RWPE2 (cell line): ENCODE measurements at regions not wholly inside any gene's neighbourhood (a gene's known extent, or its start where the extent isn't known, plus 50 kb on each side); places are given as distances from the start of the nearest gene placed in this dataset.

Experiments used
- ATAC-seq: fragments of 200-7000 bp; cut with Tn5 transposase; 3 replicates; pipeline ENCODE4 v1.9.1; 2021; ENCODE audit warnings: low read depth
- DNase-seq: peaks from one replicate; pipeline ENCODE4 v3.0.0-alpha.2; 2020; ENCODE audit warnings: low spot score
- H3K27ac ChIP-seq: fragments of 450-650 bp; 2 replicates; pipeline ENCODE4 v1.5.1; 2017; ENCODE audit warnings: mild to moderate bottlenecking; ENCODE audit not compliant: poor library complexity, severe bottlenecking
- H3K27me3 ChIP-seq: fragments of 250-450 bp; sonication (Bioruptor Pico); 2 replicates; pipeline ENCODE4 v1.5.1; 2021; ENCODE audit warnings: mild to moderate bottlenecking, moderate library complexity; ENCODE audit not compliant: insufficient read depth, poor library complexity, severe bottlenecking
- H3K36me3 ChIP-seq: fragments of 250-450 bp; sonication (Bioruptor Pico); 2 replicates; pipeline ENCODE4 v1.5.1; 2020; ENCODE audit warnings: low read depth, mild to moderate bottlenecking, moderate library complexity
- H3K4me1 ChIP-seq: fragments of 250-450 bp; sonication (Bioruptor Pico); 2 replicates; pipeline ENCODE4 v1.5.1; 2021; ENCODE audit warnings: mild to moderate bottlenecking, moderate library complexity; ENCODE audit not compliant: insufficient read depth, poor library complexity, severe bottlenecking
- H3K4me3 ChIP-seq: fragments of 250-450 bp; sonication (Bioruptor Pico); 2 replicates; pipeline ENCODE4 v1.5.1; 2021; ENCODE audit warnings: mild to moderate bottlenecking, moderate library complexity; ENCODE audit not compliant: severe bottlenecking
- H3K9me3 ChIP-seq: fragments of 250-450 bp; sonication (Bioruptor Pico); 2 replicates; pipeline ENCODE4 v1.5.1; 2021; ENCODE audit warnings: mild to moderate bottlenecking, moderate library complexity; ENCODE audit not compliant: severe bottlenecking
- CTCF ChIP-seq: fragments of 450-650 bp; IDR thresholded peaks from one replicate; pipeline ENCODE4 v1.5.1; 2017; ENCODE audit warnings: mild to moderate bottlenecking, moderate library complexity; ENCODE audit not compliant: poor library complexity, severe bottlenecking

GRCh38 chr14:62599616-62600385 lies 445.5 kb downstream of the KCNH5 start:
- Histone ChIP-seq H3K27me3 (no peaks in the 10 kb centered on the region), H3K27ac (no peak overlapping the region), H3K4me1 (no peaks in the 10 kb centered on the region), H3K4me3 (no peak overlapping the region), H3K36me3 (no peaks in the 10 kb centered on the region), H3K9me3 (no peaks in the 10 kb centered on the region)
- no peak for TF ChIP-seq CTCF
- ATAC-seq (no peak), DNase-seq (no peak)

- H3K9me3 ChIP-seq: no peaks in the 10 kb centered on the region
- DNase-seq (no peak), ATAC-seq (no peak)
- H3K36me3 ChIP-seq: no peaks in the 10 kb centered on the region
- TF ChIP-seq CTCF: no peak
- H3K4me3 ChIP-seq: no peak overlapping the region
- no peaks in the 10 kb centered on the region for H3K27me3 ChIP-seq
- H3K4me1 ChIP-seq: no peaks in the 10 kb centered on the region
- H3K27ac ChIP-seq: no peak overlapping the region
Measured at GRCh38 chr14:62602712-62603111, 442.5 kb downstream of the KCNH5 start.

- H3K27ac ChIP-seq: no peak overlapping the region
- no peak for TF ChIP-seq CTCF
- no peak overlapping the region for H3K4me3 ChIP-seq
- H3K9me3 ChIP-seq: no peaks in the 10 kb centered on the region
- DNase-seq (no peak), ATAC-seq (no peak)
- no peaks in the 10 kb centered on the region for H3K4me1 ChIP-seq
- H3K27me3 ChIP-seq: no peaks in the 10 kb centered on the region
- no peaks in the 10 kb centered on the region for H3K36me3 ChIP-seq
Measured at GRCh38 chr14:62604524-62604923, 440.7 kb downstream of the KCNH5 start.

- Histone ChIP-seq H3K4me1 (peaks cover 6% of the 10 kb centered on the region), H3K36me3 (no peaks in the 10 kb centered on the region), H3K27me3 (no peaks in the 10 kb centered on the region), H3K4me3 (no peak overlapping the region), H3K9me3 (no peaks in the 10 kb centered on the region), H3K27ac (no peak overlapping the region)
- TF ChIP-seq CTCF: no peak
- DNase-seq: no peak
- no peak for ATAC-seq
Measured at GRCh38 chr14:62614122-62614521, 431.1 kb downstream of the KCNH5 start.

GRCh38 chr14:62616668-62617067 lies 428.6 kb downstream of the KCNH5 start:
- TF ChIP-seq CTCF: no peak
- peak overlapping the region; percentile 17 for H3K27ac ChIP-seq
- peaks cover 6% of the 10 kb centered on the region for H3K4me1 ChIP-seq
- no peaks in the 10 kb centered on the region for H3K36me3 ChIP-seq
- no peaks in the 10 kb centered on the region for H3K27me3 ChIP-seq
- H3K9me3 ChIP-seq: no peaks in the 10 kb centered on the region
- no peak for DNase-seq
- no peak overlapping the region for H3K4me3 ChIP-seq
- peak; percentile 57; the same call in 1 of the 3 replicates for ATAC-seq
